MM.1S (cell line): ENCODE measurements at regions not wholly inside any gene's neighbourhood (a gene's known extent, or its start where the extent isn't known, plus 50 kb on each side); places are given as distances from the start of the nearest gene placed in this dataset.

Source experiments
- EZH2 ChIP-seq: fragments of 300-600 bp; sonication (generic); optimal IDR thresholded peaks from 2 replicates; pipeline ENCODE3; 2017; ENCODE audit warnings: low read depth, mild to moderate bottlenecking, antibody characterized with exemption, low read length, mixed read lengths
- EZH2phosphoT487 ChIP-seq: fragments of 300-600 bp; sonication (generic); IDR thresholded peaks from 2 replicates; pipeline ENCODE4 v1.6.1; 2018; ENCODE audit warnings: antibody characterized with exemption, low read length
- TF ChIP-seq, protein P1 (sequence below): fragments of 300-600 bp; sonication (generic); IDR thresholded peaks from 2 replicates; pipeline ENCODE4 v1.5.1; 2016; ENCODE audit warnings: antibody characterized with exemption, low read length, mixed read lengths

DNA sequence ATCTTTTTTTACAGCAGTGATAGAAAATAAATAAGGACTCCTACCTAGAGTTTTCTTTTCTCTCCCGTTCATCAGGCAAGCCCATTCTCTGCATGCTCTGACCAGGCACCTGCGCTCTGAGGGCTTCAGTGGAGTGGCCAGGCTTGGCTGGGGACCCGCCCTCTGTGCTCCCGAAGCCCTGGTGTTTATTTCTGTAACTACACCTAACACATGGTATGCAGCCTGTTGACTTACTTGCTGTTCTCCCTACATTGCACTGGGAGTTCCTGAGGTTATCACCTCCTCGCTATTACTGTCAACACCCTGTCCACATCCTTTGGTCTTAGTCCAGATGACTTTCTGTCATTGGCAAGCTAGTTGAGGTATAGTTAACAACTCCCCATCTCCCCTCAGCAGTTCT, 317.7 kb downstream of the LPIN1 start:
- TF ChIP-seq, protein P1, sequence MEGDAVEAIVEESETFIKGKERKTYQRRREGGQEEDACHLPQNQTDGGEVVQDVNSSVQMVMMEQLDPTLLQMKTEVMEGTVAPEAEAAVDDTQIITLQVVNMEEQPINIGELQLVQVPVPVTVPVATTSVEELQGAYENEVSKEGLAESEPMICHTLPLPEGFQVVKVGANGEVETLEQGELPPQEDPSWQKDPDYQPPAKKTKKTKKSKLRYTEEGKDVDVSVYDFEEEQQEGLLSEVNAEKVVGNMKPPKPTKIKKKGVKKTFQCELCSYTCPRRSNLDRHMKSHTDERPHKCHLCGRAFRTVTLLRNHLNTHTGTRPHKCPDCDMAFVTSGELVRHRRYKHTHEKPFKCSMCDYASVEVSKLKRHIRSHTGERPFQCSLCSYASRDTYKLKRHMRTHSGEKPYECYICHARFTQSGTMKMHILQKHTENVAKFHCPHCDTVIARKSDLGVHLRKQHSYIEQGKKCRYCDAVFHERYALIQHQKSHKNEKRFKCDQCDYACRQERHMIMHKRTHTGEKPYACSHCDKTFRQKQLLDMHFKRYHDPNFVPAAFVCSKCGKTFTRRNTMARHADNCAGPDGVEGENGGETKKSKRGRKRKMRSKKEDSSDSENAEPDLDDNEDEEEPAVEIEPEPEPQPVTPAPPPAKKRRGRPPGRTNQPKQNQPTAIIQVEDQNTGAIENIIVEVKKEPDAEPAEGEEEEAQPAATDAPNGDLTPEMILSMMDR: no peak
- no peak for TF ChIP-seq EZH2phosphoT487
- TF ChIP-seq EZH2: no peak
